C1 segment of cervical spinal cord (tissue), 14 donors: ENCODE measurements at regions not wholly inside any gene's neighbourhood (a gene's known extent, or its start where the extent isn't known, plus 50 kb on each side); places are given as distances from the start of the nearest gene placed in this dataset.
"Not testable (repeated sequence)": the region's sequence is repeated elsewhere in the genome, so short reads cannot be mapped to it uniquely, and the experiment has no call there.

Source experiments
- DNase-seq, 14 donors: peaks; one replicate each; lab custom pipeline; 2025; lab: John Stamatoyannopoulos, UW

DNA sequence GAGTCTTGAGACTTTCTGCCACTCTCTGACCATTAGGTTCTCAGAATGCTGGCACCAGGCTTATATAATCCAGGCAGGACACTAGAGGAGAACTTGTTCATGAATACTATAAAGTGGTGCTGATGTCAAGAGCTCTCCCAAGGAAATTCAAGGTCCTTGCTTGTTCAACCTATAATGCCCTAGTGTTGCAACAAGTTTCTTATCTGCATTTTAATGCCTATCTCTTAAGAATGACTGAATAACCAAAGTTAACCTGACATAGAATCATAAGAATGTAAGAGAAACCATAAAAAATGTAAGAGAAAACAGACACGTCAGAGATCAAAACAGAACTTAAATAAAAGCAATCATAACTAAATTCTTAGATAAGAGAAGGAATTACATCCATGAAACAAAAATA lies 640.8 kb upstream of the SGCD start:
- DNase-seq: no peak

DNA sequence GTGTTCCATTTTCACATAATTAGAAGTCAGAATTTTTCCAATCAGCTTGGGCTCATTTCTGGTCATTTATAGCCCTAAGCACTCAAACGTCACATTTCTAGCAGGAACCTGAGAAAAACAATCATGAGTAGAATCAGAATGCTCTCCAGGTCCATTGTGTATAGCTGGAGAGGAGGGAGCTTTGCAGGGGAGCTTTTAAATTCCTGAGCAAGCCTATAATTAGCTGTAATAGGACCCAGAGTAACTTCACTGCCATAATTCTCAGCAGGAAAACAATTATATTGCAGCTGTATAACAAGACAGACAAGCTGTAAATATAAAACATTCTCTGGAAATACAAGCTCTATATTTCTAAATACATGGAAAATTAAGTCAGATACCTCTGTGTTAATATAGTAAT lies 637.6 kb upstream of the SGCD start:
- no peak for DNase-seq

- no peak for DNase-seq
Observed at GRCh38 chr5:155696362-155696761, 630.6 kb upstream of the SGCD start.

DNA sequence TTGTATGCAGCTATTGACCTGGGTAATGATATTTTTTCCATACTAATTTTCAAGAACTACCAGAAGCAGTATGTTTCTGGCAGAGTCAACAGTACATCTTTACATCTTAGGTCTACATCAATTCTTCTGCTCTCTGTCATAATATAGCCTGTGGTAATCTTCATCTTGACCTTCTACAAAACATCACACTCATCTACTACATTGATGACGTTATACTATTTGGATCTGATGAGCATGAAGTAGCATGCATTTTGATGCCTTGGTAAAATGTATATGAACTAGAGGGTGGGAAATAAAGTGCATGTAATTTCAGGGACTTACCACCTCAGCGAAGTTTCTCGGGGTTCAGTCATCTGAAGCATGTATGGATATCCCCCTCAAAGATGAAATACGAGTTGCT lies 629.7 kb upstream of the SGCD start:
- DNase-seq: no peak

GRCh38 chr5:155699385-155699784 lies 627.6 kb upstream of the SGCD start:
- no peak for DNase-seq

GRCh38 chr5:155700333-155700732 lies 626.6 kb upstream of the SGCD start:
- DNase-seq: no peak

- no peak for DNase-seq
Observed at GRCh38 chr5:155711882-155712281, 615.1 kb upstream of the SGCD start.

GRCh38 chr5:155714435-155714834 lies 612.5 kb upstream of the SGCD start:
- not testable (repeated sequence) for DNase-seq

- no peak for DNase-seq
Observed at GRCh38 chr5:155726267-155726666, 600.7 kb upstream of the SGCD start.

GRCh38 chr5:155727512-155728145 lies 599.3 kb upstream of the SGCD start:
- peak in 2 of 14 donors; percentile 28 to 34 for DNase-seq

- peak in 9 of 14 donors; percentile 3 to 65 (median 28) for DNase-seq
Observed at GRCh38 chr5:155728146-155728856, 598.7 kb upstream of the SGCD start.

DNA sequence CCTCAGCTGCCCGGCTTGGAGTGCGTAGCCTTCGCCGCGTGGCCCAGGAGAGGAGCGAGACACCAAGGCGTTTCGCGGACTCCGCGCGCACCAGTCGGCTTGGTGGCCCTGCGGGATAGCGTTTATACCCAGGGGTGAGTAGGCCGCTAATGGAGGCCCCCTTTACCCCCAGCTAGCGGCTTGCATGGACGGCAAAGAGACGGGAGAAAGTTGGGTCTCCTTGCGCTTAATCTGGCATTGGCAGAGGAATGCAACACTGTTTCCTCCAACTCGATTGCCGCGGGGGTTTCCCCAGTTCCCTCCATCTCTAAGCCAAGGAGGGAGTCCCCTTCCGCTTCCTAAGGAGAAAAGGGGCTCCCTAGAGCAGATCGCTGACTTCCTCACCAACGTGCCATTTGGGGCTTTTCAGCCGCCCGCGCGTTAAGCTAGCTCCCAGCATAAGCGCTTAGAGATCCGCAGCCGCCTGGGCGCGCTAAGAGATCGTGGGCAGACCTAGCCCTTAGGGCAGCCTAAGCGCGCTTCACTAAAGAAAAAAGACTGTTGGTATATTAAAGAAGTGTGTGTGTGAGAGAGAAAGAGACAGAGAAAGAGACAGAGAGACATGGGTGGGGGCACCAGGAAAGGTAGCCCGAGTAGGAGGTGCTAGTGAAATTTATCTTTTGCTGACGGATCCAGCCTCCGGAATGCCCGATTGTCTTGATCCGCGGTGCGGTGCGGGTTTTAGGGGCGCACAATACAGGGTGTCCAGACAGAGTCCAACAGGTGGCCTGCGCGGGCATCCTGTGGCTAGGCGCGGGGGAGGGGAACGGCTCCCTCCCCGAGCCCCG lies 597.9 kb upstream of the SGCD start:
- DNase-seq: peak in 5 of 14 donors; percentile 15 to 56 (median 38)

GRCh38 chr5:155729684-155730059 lies 597.3 kb upstream of the SGCD start:
- DNase-seq: peak in 13 of 14 donors; percentile 3 to 74 (median 33)

DNA sequence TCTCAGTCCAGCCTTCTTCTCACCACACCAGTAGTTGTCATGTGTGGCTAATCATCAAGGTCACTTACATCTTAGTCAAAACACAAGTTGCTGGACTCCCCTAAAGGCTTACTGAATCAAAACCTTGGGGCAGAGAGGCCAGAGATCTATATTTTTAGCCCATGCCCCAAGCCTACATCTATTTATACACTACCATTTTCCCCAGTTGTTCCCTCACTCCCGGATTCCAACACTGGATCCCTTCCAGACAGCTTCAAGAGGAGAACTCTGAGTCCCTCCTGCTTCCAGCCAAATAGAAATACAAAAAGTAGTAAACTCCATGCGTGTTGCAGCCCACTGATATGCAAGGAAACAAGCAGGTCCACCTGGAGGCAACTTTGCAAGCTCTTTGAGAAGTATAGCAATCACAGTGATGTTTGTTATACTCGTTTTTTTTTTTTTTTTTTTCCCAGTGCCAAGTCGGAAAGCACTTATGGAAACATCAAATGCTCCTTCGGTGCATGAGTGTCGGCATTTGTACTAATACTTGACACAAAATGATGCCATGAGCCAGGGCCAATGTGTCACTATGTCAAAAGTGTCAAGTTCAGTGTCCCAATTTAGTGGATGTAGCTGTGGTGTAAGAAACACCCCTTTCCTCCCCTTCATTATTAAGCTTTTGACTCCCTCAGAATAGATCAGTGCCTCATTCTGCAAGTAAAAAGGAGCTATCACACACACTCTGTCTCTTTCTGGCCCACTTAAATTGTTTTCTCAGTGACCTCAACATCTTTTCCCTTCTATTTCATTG lies 594.2 kb upstream of the SGCD start:
- no peak for DNase-seq

DNA sequence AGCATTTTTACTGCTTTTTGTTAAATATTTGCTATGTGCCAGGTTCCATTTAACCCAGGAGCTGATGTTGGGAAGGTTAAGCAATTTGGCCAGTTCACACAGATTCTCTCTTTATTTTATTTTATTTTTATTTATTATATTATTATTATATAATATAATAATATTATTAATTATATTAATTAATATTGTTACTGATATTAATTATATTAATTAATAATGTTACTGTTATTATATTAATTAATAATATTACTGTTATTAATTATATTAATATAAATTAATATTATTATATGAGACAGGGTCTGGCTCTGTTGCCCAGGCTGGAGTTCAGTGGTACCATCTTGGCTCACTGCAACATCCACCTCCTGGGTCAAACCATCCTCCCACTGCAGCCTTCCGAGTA lies 593.0 kb upstream of the SGCD start:
- no peak for DNase-seq

GRCh38 chr5:155735388-155735787 lies 591.6 kb upstream of the SGCD start:
- no peak for DNase-seq

- DNase-seq: no peak
Observed at GRCh38 chr5:155738616-155739015, 588.3 kb upstream of the SGCD start.

- DNase-seq: no peak
Observed at GRCh38 chr5:155746367-155747038, 580.5 kb upstream of the SGCD start.

DNA sequence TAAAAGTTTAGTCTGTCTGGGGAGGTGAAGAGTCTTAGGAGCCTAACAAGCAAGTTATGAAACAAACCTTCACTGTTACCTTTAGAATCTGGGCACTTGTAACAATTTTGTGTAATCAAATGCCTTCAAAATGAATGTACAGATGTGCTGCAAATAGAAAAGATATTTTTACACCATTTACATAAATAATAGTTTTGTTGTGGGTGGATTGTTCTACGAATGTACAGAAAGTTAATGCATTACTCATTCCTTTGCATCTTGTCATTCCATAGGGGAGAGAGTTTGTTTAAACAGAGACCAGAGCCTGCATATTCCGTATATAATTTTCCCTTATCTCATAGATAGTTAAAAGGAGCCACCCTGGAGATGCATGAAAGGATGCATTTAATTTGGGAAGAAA lies 576.9 kb upstream of the SGCD start:
- DNase-seq: no peak

DNA sequence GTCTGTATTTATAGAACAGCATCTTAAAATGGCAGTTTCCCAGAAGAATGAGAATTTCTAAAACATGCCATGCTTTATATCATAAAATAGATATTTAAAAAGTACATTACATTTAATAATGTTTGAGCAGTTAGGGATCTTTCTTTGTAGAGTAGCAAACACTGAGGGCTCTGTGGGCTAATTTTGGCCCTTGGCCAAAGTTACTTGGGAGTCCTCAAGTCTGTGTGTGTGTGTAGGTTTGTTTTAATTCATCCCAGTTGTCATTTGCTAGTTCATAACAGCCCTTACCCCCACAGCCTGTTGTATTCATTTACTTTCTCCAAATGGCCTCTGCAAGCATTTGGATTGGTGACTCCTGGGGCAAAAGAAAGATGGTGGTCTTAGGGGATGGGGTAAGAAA lies 576.4 kb upstream of the SGCD start:
- DNase-seq: no peak

DNA sequence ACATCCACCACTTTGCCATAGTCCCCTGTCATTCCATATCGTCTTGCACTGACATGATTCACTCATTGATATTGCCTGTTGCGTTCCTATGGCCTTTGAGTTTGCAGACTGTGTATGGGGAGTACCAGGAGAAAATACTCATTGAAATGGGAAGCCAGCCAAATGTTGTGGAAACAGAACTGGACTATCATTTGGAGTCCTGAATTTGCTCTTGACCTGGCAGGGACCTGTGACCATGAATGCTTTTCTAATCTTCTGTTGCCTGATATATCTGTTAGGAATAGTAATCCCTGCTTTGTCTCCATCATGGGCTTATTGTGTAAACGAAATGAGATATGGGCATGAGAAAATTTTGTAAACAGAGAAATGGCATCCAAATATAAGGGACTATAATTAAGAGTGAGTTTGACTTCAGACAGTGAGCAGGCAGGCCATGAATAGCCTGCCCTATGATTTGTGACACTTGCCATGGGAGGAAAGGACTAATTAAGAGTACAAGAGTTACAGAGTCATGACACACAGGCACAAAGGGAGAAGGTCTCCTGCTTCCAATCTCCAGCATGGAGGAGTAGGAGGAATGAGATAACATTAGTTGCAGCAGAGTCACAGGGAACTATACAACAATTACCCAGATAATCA lies 572.9 kb upstream of the SGCD start:
- DNase-seq: no peak
